ENCODE measurements at regions not wholly inside any gene's neighbourhood (a gene's known extent, or its start where the extent isn't known, plus 50 kb on each side); places are given as distances from the start of the nearest gene placed in this dataset.

- no peak for TF ChIP-seq GABPA (IDR thresholded peaks at IDR 0.05; ENCODE audit: low read depth, low read length)
- no peak for TF ChIP-seq GABPA (CRISPR knock-in tag; IDR thresholded peaks at IDR 0.05; ENCODE audit: low read depth)
- no peak for TF ChIP-seq TFAP4 (IDR thresholded peaks at IDR 0.05; ENCODE audit: borderline replicate concordance, low read depth)
- no peak for TF ChIP-seq IKZF1 (IDR thresholded peaks at IDR 0.05)
- no peak for TF ChIP-seq ARNT (IDR thresholded peaks at IDR 0.05)
- TF ChIP-seq CEBPB (IDR thresholded peaks at IDR 0.05; ENCODE audit: borderline replicate concordance, low read depth, low read length), result no peak
- TF ChIP-seq ZNF33A (CRISPR knock-in tag; IDR thresholded peaks at IDR 0.05; ENCODE audit: borderline replicate concordance), result no peak
- no peak for TF ChIP-seq FOXA1 (IDR thresholded peaks at IDR 0.05)
- TF ChIP-seq FOXA1 (CRISPR knock-in tag; IDR thresholded peaks at IDR 0.05), result no peak
- TF ChIP-seq GATAD2A (CRISPR knock-in tag; IDR thresholded peaks at IDR 0.05), result no peak
- TF ChIP-seq MLX (CRISPR knock-in tag; IDR thresholded peaks at IDR 0.05), result no peak
- no peak for TF ChIP-seq MAFK (conservative IDR thresholded peaks at IDR 0.05 in 1 of 2, IDR thresholded peaks at IDR 0.05 in 1 of 2; ENCODE audit: low read length in 2 of 2)
- TF ChIP-seq HNRNPK (IDR thresholded peaks at IDR 0.05; ENCODE audit: low read depth, low read length, poor library complexity, severe bottlenecking), result no peak
- TF ChIP-seq CTCF (CRISPR knock-in tag; IDR thresholded peaks at IDR 0.05), result no peak
- TF ChIP-seq NR3C1 (CRISPR knock-in tag; IDR thresholded peaks at IDR 0.05), result no peak
Observed at GRCh38 chr1:106360252-106360651, 696.2 kb upstream of the PRMT6 start.
